Upper lobe of right lung (tissue), 1 donor: ENCODE measurements at regions not wholly inside any gene's neighbourhood (a gene's known extent, or its start where the extent isn't known, plus 50 kb on each side); places are given as distances from the start of the nearest gene placed in this dataset.
"Not testable (repeated sequence)": the region's sequence is repeated elsewhere in the genome, so short reads cannot be mapped to it uniquely, and the experiment has no call there.

Source experiments
- ATAC-seq: fragments of 200-7000 bp; cut with Tn5 transposase; one replicate; pipeline ENCODE4 v1.9.1; 2020; ENCODE audit warnings: mild to moderate bottlenecking, moderate library complexity
- DNase-seq: peaks from one replicate; pipeline ENCODE4 v3.0.0-alpha.2; 2020
- H3K27ac ChIP-seq: fragments of 200-600 bp; one replicate; pipeline ENCODE4 v1.8.0; 2022
- H3K27me3 ChIP-seq: fragments of 200-600 bp; one replicate; pipeline ENCODE4 v1.8.0; 2022; ENCODE audit warnings: mild to moderate bottlenecking
- H3K36me3 ChIP-seq: fragments of 200-600 bp; one replicate; pipeline ENCODE4 v1.8.0; 2022
- H3K4me1 ChIP-seq: fragments of 200-600 bp; one replicate; pipeline ENCODE4 v1.8.0; 2022
- H3K4me3 ChIP-seq: fragments of 200-600 bp; one replicate; pipeline ENCODE4 v1.8.0; 2022; ENCODE audit warnings: mild to moderate bottlenecking
- H3K9me3 ChIP-seq: fragments of 200-600 bp; one replicate; pipeline ENCODE4 v1.8.0; 2022
- intact Hi-C: fragments of 100-400 bp; cut with DNase I; formaldehyde crosslinking; loops from one replicate; pipeline ENCODE4 v1.11.0; 2022
- TF ChIP-seq, protein P1 (sequence below): fragments of 200-600 bp; IDR thresholded peaks from one replicate; pipeline ENCODE4 v1.8.0; 2022; ENCODE audit warnings: antibody characterized with exemption
- donor health status: DM: no; HTN: yes; CAD: no; lungs with severe emphysema.

DNA sequence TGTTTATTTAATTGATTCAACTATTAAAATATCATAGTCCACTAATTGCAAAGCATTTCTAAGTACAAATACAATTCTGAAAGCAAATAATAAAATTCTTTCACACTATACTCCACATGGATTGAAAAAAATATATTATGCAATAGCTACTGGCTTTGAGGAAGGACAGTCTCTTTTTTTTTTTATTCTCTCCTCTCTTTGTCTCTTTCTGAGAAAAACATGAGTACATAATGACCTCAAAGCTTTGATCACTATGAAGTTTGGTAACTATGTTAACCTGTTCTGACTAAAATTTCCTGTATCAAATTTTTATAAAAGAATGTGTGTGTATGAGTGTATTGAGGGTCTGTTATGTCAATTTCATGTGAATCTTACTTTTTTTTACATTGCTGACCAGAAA lies 96.2 kb downstream of the RGS2 start:
- Histone ChIP-seq H3K9me3 (no peaks in the 10 kb centered on the region), H3K4me1 (peaks cover 7% of the 10 kb centered on the region), H3K27me3 (no peaks in the 10 kb centered on the region), H3K36me3 (no peaks in the 10 kb centered on the region), H3K27ac (no peak overlapping the region), H3K4me3 (no peak overlapping the region)
- ATAC-seq, result no peak
- intact Hi-C loops, result no loop called here
- TF ChIP-seq, protein P1, sequence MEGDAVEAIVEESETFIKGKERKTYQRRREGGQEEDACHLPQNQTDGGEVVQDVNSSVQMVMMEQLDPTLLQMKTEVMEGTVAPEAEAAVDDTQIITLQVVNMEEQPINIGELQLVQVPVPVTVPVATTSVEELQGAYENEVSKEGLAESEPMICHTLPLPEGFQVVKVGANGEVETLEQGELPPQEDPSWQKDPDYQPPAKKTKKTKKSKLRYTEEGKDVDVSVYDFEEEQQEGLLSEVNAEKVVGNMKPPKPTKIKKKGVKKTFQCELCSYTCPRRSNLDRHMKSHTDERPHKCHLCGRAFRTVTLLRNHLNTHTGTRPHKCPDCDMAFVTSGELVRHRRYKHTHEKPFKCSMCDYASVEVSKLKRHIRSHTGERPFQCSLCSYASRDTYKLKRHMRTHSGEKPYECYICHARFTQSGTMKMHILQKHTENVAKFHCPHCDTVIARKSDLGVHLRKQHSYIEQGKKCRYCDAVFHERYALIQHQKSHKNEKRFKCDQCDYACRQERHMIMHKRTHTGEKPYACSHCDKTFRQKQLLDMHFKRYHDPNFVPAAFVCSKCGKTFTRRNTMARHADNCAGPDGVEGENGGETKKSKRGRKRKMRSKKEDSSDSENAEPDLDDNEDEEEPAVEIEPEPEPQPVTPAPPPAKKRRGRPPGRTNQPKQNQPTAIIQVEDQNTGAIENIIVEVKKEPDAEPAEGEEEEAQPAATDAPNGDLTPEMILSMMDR, result no peak
- DNase-seq, result no peak

DNA sequence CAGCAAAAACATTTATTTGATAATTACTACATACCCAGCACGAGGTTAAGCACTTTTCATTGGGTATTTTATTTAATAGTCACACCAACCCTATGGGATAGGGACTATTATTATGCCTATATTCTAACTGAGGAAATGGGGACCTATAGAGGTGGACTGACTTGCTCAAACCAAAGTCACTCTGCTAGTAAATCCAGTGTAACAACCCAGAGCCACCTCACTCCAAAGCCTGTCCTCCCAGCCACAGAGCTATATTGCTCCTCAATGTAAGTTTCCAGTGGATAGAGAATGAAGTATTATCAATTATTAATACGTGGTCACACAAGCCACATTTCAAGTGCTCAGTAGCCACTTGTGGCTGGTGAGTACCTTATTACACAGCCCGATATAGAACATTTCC lies 97.5 kb downstream of the RGS2 start:
- intact Hi-C loops, result no loop called here
- Histone ChIP-seq H3K27me3 (no peaks in the 10 kb centered on the region), H3K4me3 (no peak overlapping the region), H3K27ac (no peak overlapping the region), H3K36me3 (no peaks in the 10 kb centered on the region), H3K9me3 (no peaks in the 10 kb centered on the region), H3K4me1 (peaks cover 7% of the 10 kb centered on the region)
- TF ChIP-seq, protein P1, result no peak
- ATAC-seq, result no peak
- no peak for DNase-seq

DNA sequence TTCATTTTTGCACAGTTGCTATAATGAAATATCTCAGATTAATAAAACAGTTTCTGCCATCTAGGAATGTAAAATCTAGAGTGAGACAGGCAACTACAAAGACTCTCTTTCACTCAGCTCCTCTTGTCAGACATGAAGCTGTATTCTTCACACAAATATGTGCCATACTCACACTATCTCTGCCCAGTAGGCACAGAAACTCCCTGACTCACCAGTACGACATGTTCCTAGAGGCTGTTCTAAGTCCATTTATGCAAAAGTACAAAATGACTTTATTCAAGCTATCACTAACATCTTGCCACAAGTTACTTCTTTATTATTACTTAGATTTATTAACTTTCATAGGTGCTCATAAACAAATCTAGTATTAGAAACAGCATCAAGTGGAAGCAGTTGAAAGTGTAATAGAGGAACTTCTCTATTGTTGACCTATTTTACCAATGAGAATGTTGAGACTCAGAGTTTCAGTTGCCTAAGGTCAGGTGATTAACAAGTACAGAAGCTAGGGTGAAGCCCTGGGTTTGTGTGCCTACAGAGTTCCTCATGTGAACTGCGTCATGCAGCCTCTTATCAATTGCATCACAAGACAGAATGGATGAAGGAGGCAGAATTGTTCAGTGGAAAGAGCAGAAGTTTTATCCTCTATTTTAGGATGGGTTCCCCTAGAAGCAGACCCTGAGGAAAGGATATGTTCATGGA lies 98.9 kb downstream of the RGS2 start:
- Histone ChIP-seq H3K36me3 (no peaks in the 10 kb centered on the region), H3K4me3 (no peak overlapping the region), H3K4me1 (peaks cover 7% of the 10 kb centered on the region), H3K9me3 (no peaks in the 10 kb centered on the region), H3K27me3 (no peaks in the 10 kb centered on the region), H3K27ac (no peak overlapping the region)
- TF ChIP-seq, protein P1, result no peak
- DNase-seq (no peak), ATAC-seq (peak; percentile 84)
- intact Hi-C loops, result no loop called here

DNA sequence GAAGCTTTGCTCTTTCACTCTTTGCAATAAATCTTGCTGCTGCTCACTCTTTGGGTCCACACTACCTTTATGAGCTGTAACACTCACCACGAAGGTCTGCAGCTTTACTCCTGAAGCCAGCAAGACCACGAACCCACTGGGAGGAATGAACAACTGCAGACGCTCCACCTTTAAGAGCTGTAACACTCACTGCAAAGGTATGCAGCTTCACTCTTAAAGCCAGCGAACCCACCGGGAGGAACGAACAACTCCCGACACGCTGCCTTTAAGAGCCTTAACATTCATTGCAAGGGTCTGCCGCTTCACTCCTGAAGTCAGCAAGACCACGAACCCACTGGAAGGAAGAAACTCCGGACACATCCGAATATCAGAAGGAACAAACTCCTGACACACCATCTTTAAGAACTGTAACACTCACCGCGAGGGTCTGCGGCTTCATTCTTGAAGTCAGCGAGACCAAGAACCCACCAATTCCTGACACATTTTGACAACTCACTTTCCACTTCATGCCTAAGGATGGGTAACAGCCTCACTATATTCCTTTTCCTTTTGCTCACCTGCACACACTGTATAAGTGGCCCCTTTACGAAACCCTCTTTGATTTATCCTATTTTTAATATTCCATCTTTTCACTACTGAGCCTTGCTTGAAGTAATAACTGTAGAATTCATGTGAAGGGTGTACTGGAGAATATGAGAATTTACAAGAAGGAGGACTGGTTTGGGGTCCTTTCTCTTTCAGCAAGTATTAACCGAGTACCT lies 103.2 kb downstream of the RGS2 start:
- H3K36me3 ChIP-seq, H3K4me3 ChIP-seq, ATAC-seq, H3K4me1 ChIP-seq, H3K9me3 ChIP-seq, H3K27ac ChIP-seq, intact Hi-C loops, H3K27me3 ChIP-seq, DNase-seq: not testable (repeated sequence)

DNA sequence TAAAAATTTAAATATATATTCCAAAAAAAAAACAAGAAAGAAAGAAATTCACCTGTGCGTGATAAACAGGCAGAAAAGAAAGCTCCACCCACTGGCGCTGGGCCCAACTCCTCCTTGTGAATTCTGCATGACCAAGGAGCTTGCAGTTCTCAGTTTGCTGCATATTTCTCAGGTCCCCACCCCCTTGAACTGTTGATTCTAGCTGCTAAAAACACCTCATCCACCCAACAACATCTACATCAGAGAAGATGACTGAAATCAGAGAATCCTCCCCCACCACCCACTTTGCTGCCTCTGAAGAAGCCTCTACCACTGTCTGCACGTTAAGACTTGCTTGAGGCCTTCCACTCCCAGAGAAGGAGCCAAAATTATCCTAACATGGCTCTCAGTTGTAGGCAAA lies 104.8 kb downstream of the RGS2 start:
- Histone ChIP-seq H3K27ac (no peak overlapping the region), H3K36me3 (no peaks in the 10 kb centered on the region), H3K27me3 (no peaks in the 10 kb centered on the region), H3K9me3 (no peaks in the 10 kb centered on the region), H3K4me1 (no peaks in the 10 kb centered on the region), H3K4me3 (no peak overlapping the region)
- intact Hi-C loops, result no loop called here
- no peak for ATAC-seq
- TF ChIP-seq, protein P1, result no peak
- DNase-seq, result no peak

DNA sequence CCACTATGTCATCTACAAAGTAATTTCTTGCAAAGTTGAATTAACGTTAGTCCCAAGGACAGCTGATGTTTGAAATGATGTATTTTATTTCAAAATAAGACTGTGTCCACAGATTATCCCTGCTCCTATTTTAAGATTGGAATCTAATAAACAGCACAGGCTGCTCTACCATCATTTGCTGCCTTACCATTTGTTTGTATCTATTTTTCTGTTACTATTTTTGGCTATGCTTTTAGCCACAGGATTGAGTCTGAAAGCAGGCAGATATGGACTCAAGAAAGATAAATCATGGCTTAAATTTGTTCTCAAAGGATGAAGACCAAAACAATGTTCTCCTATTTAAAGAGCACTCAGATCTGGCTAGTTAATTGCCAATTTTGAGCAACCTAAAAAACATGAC lies 105.3 kb downstream of the RGS2 start:
- H3K27ac ChIP-seq, result no peak overlapping the region
- TF ChIP-seq, protein P1, result no peak
- ATAC-seq (no peak), DNase-seq (no peak)
- intact Hi-C loops, result no loop called here
- no peaks in the 10 kb centered on the region for H3K36me3 ChIP-seq
- H3K4me1 ChIP-seq, result no peaks in the 10 kb centered on the region
- H3K4me3 ChIP-seq, result no peak overlapping the region
- H3K27me3 ChIP-seq, result no peaks in the 10 kb centered on the region
- H3K9me3 ChIP-seq, result no peaks in the 10 kb centered on the region
